ENCODE measurements at regions not wholly inside any gene's neighbourhood (a gene's known extent, or its start where the extent isn't known, plus 50 kb on each side); places are given as distances from the start of the nearest gene placed in this dataset.

GRCh38 chr2:235279965-235280364, 213.9 kb upstream of the AGAP1 start:
- no peak for TF ChIP-seq EP300 (IDR thresholded peaks at IDR 0.05)
- no peak for TF ChIP-seq POLR2A (IDR thresholded peaks at IDR 0.05; ENCODE audit: low read depth)
- no peak for TF ChIP-seq CTCF (IDR thresholded peaks at IDR 0.05)
- no peak for TF ChIP-seq POLR2AphosphoS5 (IDR thresholded peaks at IDR 0.05)
- peaks cover 0 to 3% (median under 1%) of the 10 kb centered on the region in 4 donors for H3K9me3 ChIP-seq
- intact Hi-C loops (cut with DNase I) = no loop called here
- 80% methylated on average over 1 of the region's 1 CpG for WGBS
- H3K4me3 ChIP-seq = no peak overlapping the region
- H3K36me3 ChIP-seq = no peaks in the 10 kb centered on the region
- no peaks in the 10 kb centered on the region for H3K27me3 ChIP-seq
- H3K4me1 ChIP-seq = no peaks in the 10 kb centered on the region
- peak; percentile 60 for DNase-seq (ENCODE audit: extremely low spot score)
- no peak overlapping the region for H3K27ac ChIP-seq (replicated peaks in 1 of 4)

GRCh38 chr2:235283246-235283645, 210.6 kb upstream of the AGAP1 start:
- no peak for TF ChIP-seq EP300 (IDR thresholded peaks at IDR 0.05)
- TF ChIP-seq CTCF (IDR thresholded peaks at IDR 0.05) = no peak
- TF ChIP-seq POLR2AphosphoS5 (IDR thresholded peaks at IDR 0.05) = no peak
- TF ChIP-seq POLR2A (IDR thresholded peaks at IDR 0.05; ENCODE audit: low read depth) = no peak
- Histone ChIP-seq H3K9me3 (no peaks in the 10 kb centered on the region), H3K36me3 (no peaks in the 10 kb centered on the region), H3K4me1 (no peaks in the 10 kb centered on the region), H3K4me3 (no peak overlapping the region), H3K27me3 (peaks cover 0 to 4% (median 0%) of the 10 kb centered on the region in 4 donors), H3K27ac (replicated peaks in 1 of 4) (no peak overlapping the region)
- WGBS = 70% methylated on average over 2 of the region's 2 CpGs
- no peak for DNase-seq (ENCODE audit: extremely low spot score)
- intact Hi-C loops (cut with DNase I) = no loop called here

- no peak overlapping the region for H3K27ac ChIP-seq (replicated peaks in 1 of 4)
- H3K9me3 ChIP-seq = no peaks in the 10 kb centered on the region
- H3K4me1 ChIP-seq = no peaks in the 10 kb centered on the region
- no peaks in the 10 kb centered on the region for H3K36me3 ChIP-seq
- WGBS = 72% methylated on average over 3 of the region's 3 CpGs
- no peak overlapping the region for H3K4me3 ChIP-seq
- H3K27me3 ChIP-seq = peaks cover 0 to 5% (median 0%) of the 10 kb centered on the region in 4 donors
- no peak for TF ChIP-seq POLR2AphosphoS5 (IDR thresholded peaks at IDR 0.05)
- no peak for TF ChIP-seq POLR2A (IDR thresholded peaks at IDR 0.05; ENCODE audit: low read depth)
- no peak for TF ChIP-seq CTCF (IDR thresholded peaks at IDR 0.05)
- no peak for TF ChIP-seq EP300 (IDR thresholded peaks at IDR 0.05)
- intact Hi-C loops (cut with DNase I) = no loop called here
- DNase-seq (ENCODE audit: extremely low spot score) = no peak
Measured at GRCh38 chr2:235286622-235287374, 207.0 kb upstream of the AGAP1 start.

- Histone ChIP-seq H3K36me3 (no peaks in the 10 kb centered on the region), H3K4me1 (no peaks in the 10 kb centered on the region), H3K27me3 (peaks cover 0 to 8% (median 0%) of the 10 kb centered on the region in 4 donors), H3K27ac (replicated peaks in 1 of 4) (no peak overlapping the region), H3K4me3 (no peak overlapping the region), H3K9me3 (no peaks in the 10 kb centered on the region)
- intact Hi-C loops (cut with DNase I) = no loop called here
- TF ChIP-seq POLR2AphosphoS5 (IDR thresholded peaks at IDR 0.05) (no peak), CTCF (IDR thresholded peaks at IDR 0.05) (no peak), EP300 (IDR thresholded peaks at IDR 0.05) (no peak), POLR2A (IDR thresholded peaks at IDR 0.05; ENCODE audit: low read depth) (no peak)
- WGBS = 71% methylated on average over 6 of the region's 6 CpGs
- no peak for DNase-seq (ENCODE audit: extremely low spot score)
Measured at GRCh38 chr2:235287375-235287733, 206.5 kb upstream of the AGAP1 start.

GRCh38 chr2:235291461-235291860, 202.4 kb upstream of the AGAP1 start:
- Histone ChIP-seq H3K4me1 (no peaks in the 10 kb centered on the region), H3K4me3 (no peak overlapping the region), H3K36me3 (no peaks in the 10 kb centered on the region), H3K27ac (replicated peaks in 1 of 4) (no peak overlapping the region), H3K27me3 (peaks cover 0 to 11% (median 0%) of the 10 kb centered on the region in 4 donors), H3K9me3 (no peaks in the 10 kb centered on the region)
- intact Hi-C loops (cut with DNase I) = no loop called here
- WGBS = 60% methylated on average over 4 of the region's 4 CpGs
- DNase-seq (ENCODE audit: extremely low spot score) = no peak
- no peak for TF ChIP-seq EP300 (IDR thresholded peaks at IDR 0.05)
- no peak for TF ChIP-seq POLR2A (IDR thresholded peaks at IDR 0.05; ENCODE audit: low read depth)
- TF ChIP-seq CTCF (IDR thresholded peaks at IDR 0.05) = no peak
- no peak for TF ChIP-seq POLR2AphosphoS5 (IDR thresholded peaks at IDR 0.05)
